HK-2 (cell line): ENCODE measurements at regions not wholly inside any gene's neighbourhood (a gene's known extent, or its start where the extent isn't known, plus 50 kb on each side); places are given as distances from the start of the nearest gene placed in this dataset.

Source experiments
- DNase-seq: peaks from one replicate; pipeline ENCODE4 v3.0.0-alpha.2; 2018; ENCODE audit not compliant: unreplicated experiment

DNA sequence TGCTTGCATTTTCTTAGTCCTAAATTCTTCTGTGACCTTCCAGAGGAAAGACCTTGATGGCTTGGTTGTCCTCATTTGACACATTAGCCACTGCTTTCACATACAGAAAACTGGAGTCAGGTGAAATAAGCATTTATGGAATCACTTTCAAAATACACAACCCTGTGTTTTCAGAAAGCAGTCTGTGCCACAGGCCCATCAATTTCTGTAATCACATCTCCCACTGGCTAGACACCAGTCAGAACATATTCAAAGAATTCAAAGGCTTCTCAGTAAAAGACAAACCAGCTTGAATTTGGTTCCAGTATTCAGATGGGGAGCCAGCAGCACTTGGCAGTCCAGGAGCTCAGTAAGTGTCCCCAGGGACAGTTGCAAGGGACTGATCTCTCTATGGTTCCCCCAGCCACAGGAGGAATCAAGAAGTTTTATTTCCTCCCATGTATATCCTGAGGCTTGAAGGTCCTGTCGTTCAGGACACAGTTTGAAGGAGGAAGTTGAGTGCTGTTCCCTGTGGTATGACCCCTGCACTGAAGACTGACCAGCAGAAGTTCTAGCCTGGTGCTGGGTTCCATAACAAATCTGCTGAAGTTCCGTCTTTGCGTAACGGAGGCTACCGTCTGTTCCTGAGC, 214.3 kb downstream of the FOXO1 start:
- no peak for DNase-seq

DNA sequence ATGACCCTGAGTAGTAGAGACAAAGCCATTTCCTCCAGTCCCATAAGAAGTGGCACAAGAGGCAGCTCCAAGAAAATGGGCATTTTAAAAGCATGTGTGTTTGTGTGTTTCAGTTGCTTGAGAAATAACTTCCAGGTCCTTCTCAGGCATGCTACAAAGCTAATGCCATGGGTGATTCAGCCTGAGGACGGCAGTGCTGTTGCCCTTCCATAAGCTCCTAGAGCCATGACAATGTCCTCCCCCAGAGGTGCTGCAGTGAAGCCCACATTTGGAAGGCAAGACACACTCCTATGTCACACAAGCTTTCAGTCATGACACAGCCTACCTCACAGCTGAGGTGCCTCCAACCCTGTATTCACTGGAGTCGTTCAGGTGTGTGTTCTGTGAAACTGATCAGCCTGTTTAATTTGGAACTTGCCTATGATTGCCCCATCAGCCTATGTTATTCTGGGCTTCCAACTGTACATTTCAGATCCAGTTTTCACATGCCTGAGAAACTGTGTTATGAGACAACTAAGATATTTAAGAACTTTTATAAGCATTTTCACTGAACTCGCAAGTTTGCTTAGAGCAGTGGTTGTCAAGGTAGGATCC, 213.6 kb downstream of the FOXO1 start:
- DNase-seq, result no peak

- no peak for DNase-seq
Measured at GRCh38 chr13:40453351-40454021, 213.0 kb downstream of the FOXO1 start.

GRCh38 chr13:40456397-40456953, 210.0 kb downstream of the FOXO1 start:
- no peak for DNase-seq

GRCh38 chr13:40456979-40457553, 209.4 kb downstream of the FOXO1 start:
- DNase-seq, result no peak

GRCh38 chr13:40457929-40458719, 208.3 kb downstream of the FOXO1 start:
- DNase-seq, result no peak

- no peak for DNase-seq
Measured at GRCh38 chr13:40458720-40458990, 207.8 kb downstream of the FOXO1 start.

DNA sequence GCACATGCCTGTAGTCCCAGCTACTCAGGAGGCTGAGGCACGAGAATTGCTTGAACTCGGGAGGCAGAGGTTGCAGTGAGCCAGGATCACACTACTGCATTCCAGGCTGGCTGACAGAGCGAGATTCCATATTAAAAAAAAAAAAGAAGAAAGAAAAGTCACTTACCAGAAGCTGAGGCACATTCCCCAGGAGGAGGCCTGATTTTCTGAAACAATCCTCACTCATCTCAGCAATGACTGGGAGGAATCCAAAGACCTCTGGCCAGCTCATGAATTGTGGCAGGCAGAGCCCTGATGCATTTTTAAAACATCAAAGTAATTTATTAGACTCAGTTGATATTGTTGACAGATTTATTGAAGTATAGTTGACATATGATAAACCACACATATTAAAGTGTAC, 206.3 kb downstream of the FOXO1 start:
- DNase-seq, result no peak

DNA sequence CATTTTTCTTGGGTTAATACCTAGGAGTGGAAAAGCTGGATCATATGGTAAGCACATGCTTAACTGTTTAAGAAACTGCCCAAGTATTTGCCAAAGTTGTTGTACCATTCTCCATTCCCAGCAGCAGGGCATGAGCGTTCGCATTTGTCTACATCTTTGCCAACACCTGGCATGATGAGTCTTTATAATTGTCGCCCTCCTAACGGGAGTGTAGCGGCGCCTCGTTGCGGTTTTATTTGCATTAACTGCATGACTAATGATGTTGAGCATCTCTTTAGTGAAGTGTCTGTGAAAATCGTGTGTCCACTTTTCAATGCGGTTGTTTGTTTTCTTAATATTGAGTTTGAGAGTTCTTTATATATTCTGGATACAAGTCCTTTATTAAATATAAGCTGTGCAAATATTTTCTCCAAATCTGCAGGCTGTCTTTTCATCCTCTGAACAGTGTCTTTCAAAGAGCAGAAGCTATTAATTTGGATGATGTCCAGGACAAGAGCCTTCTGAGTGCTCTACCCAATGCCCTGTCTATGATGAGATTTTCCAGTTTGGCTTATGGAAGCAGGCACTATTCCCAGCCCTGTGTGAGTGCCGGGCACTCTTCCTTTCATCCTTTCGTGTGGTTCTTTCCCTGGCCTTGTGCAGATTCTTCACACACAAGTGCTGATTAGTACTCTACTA, 202.0 kb downstream of the FOXO1 start:
- no peak for DNase-seq

- DNase-seq, result no peak
Measured at GRCh38 chr13:40465015-40465390, 201.4 kb downstream of the FOXO1 start.

DNA sequence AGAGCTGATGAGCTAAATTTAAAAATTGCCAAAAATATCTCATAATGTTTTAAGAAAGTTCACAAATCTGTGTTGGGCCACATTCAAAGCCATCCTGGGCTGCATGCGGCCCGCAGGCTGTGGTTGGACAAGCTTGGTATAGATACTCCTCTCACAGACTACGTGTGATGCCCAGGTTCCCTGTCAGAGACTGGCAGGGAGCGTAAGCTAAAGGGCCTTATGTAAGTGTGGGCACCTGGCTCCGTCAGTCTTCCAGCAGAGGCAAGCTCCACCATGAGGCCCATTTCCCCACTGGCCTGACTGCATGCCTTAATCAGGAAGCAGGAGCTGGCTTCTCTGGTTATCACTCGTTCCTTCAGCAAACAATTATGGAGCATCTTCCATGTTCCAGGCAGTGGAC, 200.2 kb downstream of the FOXO1 start:
- no peak for DNase-seq

DNA sequence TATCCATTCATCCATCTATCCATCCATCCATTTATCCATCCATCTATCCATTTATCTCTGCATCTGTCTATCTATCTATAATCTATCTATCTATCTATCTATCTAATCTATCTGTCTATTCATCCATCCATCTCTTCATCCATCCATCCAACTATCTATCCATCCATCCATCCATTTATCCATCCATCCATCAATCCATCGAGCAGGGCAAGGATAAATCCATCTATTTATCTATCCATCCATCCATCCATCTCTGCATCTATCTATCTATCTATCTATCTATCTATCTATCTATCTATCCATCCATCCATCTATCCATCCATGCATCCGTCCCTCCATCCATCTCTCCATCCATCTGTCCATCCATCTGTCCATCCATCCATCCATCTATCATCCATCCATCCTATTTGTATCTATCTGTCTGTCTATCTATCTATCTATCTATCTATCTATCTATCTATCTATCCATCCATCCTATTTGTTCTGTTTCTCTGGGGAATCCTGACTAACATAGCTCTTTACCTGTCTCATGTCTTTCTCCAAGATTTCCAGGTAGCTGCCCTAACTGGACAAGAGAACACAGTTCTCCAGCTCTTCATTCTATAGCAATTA, 198.1 kb downstream of the FOXO1 start:
- no peak for DNase-seq

DNA sequence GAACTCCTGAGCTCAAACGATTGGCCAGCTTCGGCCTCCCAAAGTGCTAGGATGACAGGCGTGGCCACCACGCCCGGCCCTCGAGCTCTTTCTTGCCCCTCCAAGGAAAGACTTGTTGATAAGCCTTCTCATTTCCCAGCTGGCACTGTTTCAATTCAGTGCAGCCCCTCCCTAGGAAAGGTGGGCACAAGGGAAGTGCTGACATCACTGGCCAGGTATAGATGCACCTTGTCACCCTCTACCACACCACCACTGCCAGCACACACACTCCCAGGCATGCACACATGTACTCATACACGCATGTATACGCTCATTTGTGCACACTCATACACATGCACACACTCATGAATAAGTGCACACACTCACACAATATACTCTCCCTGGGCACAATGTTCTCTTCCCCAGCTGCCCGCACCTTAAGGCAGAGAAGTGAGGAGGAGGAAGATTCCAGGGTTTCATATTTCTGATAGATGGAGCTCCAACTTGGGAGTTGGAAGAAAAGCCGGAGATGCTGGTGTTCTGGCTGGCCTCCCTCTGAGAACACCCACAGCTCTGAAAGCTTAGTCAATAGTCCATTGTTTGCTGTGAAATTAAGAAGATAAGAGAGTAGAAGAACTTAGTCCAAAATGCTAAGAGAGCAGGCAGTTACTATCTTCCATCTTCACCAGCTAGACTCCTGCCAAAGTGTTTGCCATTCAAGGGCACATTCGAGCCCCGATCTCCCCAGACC, 196.7 kb downstream of the FOXO1 start:
- DNase-seq, result no peak

GRCh38 chr13:40470660-40471059, 195.8 kb downstream of the FOXO1 start:
- no peak for DNase-seq

DNA sequence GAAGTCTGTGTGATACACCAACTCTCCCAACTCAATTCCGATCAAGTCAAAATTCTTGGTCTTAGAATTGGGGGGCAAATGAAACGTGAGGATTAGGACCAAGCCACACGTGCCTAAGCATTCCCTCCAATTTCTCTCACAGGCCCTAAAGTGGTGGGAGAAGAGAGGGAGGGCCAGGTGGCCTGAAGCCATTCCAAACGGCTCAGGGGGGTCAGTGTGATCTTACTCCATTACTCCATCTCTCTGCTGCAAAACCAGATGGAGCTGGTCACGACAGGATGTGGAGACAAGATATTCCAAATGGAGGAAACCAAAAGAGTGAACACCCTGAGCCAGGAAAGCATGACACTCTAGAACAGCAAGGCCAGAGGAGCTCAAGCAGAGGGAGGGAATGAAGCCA, 195.4 kb downstream of the FOXO1 start:
- DNase-seq, result no peak

DNA sequence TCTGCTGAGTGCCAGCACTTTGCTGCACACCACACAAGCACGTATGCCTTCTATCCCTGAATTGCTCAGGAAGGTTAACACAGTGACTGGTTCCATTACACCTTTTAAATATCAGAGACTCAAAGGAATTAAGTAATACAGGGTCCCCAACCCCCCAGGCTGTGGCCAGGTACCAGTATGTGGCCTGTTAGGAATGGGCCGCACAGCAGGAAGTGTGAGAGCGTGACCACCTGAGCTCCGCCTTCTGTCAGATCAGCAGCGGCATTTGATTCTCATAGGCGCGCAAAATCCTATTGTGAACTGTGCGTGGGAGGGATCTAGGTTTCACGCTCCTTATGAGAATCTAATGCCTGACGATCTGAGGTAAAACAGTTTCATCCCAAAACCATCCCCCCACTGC, 194.5 kb downstream of the FOXO1 start:
- DNase-seq, result no peak

DNA sequence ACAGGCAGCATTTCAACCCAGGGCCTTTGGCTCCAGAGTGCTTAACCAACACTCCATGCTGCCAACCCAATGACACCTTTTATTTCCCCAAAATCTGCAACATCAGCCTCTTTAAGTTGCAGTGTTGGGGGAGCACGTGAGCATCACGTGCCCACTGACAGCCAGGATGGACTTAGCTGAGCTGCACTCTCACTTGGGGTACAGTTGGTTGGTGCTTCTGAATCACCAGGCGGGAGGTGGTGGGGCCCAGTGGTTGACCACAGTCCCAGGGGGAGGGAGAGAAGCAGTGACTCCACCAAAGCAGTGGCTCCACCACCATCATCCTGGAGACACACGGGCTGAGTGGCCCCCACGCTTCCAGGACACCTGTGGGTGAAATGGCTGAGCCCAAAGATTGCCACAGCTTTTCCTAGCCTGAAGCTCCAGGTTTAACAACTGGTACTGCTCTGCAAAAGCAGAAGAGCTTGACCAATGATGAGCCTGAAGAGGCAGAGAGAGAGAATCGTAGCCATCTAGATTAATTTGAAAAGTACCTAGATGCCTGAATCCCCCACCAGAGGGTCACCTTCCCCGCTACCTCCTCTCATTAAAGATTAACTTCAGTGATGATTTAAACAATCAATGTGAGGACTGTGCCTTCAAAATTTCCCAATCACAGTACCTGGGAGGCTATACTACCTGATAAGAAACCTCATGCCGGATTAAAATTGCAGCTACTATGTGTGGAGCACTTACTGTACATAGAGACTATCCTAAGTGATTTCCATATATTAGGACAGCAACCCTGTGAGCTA, 193.8 kb downstream of the FOXO1 start:
- DNase-seq, result no peak

GRCh38 chr13:40475617-40476016, 190.8 kb downstream of the FOXO1 start:
- no peak for DNase-seq

DNA sequence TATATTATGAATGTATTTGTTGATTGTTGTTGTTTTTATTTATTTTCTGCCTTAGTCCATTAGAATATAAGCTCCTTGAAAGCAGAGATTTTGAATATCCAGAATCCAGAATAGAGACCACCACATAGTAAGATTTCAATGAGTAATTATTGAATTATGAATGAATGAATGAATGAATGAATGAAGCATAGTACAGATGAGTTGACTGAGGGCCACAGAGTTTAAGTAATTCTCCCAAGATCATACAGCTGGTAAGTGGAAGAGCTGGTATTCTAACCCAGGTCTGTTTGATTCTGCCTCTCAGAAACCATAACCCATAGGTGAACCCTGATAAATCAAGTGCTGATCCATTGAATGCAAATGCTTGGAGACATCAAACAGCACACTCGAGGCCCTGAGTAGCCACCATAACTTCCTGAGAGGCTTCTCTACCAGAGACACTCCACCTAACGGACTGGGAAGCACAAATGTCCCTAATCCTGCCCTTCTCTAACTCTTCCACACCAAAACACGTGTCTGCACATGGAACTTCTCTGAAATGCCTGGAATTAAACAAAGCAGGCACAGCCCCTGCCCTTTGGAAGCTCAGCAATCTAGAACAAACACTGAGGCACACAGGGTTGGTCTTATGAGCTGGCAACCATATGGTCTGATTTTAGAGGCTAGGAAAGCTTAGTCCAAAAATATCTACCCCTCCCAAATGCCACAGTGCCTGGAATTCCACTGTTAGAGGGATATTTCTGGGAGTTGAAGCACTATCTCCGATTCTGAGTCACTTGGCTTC, 190.1 kb downstream of the FOXO1 start:
- no peak for DNase-seq
